ENCODE measurements at regions not wholly inside any gene's neighbourhood (a gene's known extent, or its start where the extent isn't known, plus 50 kb on each side); places are given as distances from the start of the nearest gene placed in this dataset.

GRCh38 chr3:27661797-27662196 lies 60.3 kb downstream of the EOMES start:
- 82% methylated on average over 3 of the region's 3 CpGs; no CpG with 5 or more reads in 1 of the 2 experiments for WGBS, 2 experiments (ENCODE audit: insufficient coverage in 2 of 2)
- Histone ChIP-seq H3K4me3 (ENCODE audit: extremely low read depth, insufficient read depth, low read length, poor library complexity, severe bottlenecking) (no peak overlapping the region), H3K9me3 (ENCODE audit: control insufficient read depth, low read length) (no peaks in the 10 kb centered on the region), H3K36me3 (ENCODE audit: control insufficient read depth, insufficient read depth, low read length) (no peaks in the 10 kb centered on the region), H3K27ac (ENCODE audit: low read depth, low read length, severe bottlenecking) (no peak overlapping the region), H3K4me1 (ENCODE audit: control insufficient read depth, insufficient read depth, low read length, poor library complexity, severe bottlenecking) (peaks cover 7% of the 10 kb centered on the region)

- Histone ChIP-seq H3K9me3 (ENCODE audit: control insufficient read depth, low read length) (no peaks in the 10 kb centered on the region), H3K4me3 (ENCODE audit: extremely low read depth, insufficient read depth, low read length, poor library complexity, severe bottlenecking) (no peak overlapping the region), H3K27ac (ENCODE audit: low read depth, low read length, severe bottlenecking) (no peak overlapping the region), H3K4me1 (ENCODE audit: control insufficient read depth, insufficient read depth, low read length, poor library complexity, severe bottlenecking) (no peaks in the 10 kb centered on the region), H3K36me3 (ENCODE audit: control insufficient read depth, insufficient read depth, low read length) (no peaks in the 10 kb centered on the region)
- 42 to 60% methylated on average over 1 to 2 of the region's 3 CpGs for WGBS, 2 experiments (ENCODE audit: insufficient coverage in 2 of 2)
Observed at GRCh38 chr3:27659279-27660021, 62.7 kb downstream of the EOMES start.

GRCh38 chr3:27658741-27659140 lies 63.4 kb downstream of the EOMES start:
- Histone ChIP-seq H3K4me3 (ENCODE audit: extremely low read depth, insufficient read depth, low read length, poor library complexity, severe bottlenecking) (no peak overlapping the region), H3K36me3 (ENCODE audit: control insufficient read depth, insufficient read depth, low read length) (no peaks in the 10 kb centered on the region), H3K27ac (ENCODE audit: low read depth, low read length, severe bottlenecking) (no peak overlapping the region), H3K4me1 (ENCODE audit: control insufficient read depth, insufficient read depth, low read length, poor library complexity, severe bottlenecking) (no peaks in the 10 kb centered on the region), H3K9me3 (ENCODE audit: control insufficient read depth, low read length) (no peaks in the 10 kb centered on the region)
- 60 to 71% methylated on average over 1 of the region's 1 CpG for WGBS, 2 experiments (ENCODE audit: insufficient coverage in 2 of 2)

- Histone ChIP-seq H3K27ac (ENCODE audit: low read depth, low read length, severe bottlenecking) (no peak overlapping the region), H3K4me1 (ENCODE audit: control insufficient read depth, insufficient read depth, low read length, poor library complexity, severe bottlenecking) (no peaks in the 10 kb centered on the region), H3K4me3 (ENCODE audit: extremely low read depth, insufficient read depth, low read length, poor library complexity, severe bottlenecking) (no peak overlapping the region), H3K9me3 (ENCODE audit: control insufficient read depth, low read length) (no peaks in the 10 kb centered on the region), H3K36me3 (ENCODE audit: control insufficient read depth, insufficient read depth, low read length) (no peaks in the 10 kb centered on the region)
- 100% methylated on average over 1 of the region's 2 CpGs; no CpG with 5 or more reads in 1 of the 2 experiments for WGBS, 2 experiments (ENCODE audit: insufficient coverage in 2 of 2)
Observed at GRCh38 chr3:27657871-27658270, 64.3 kb downstream of the EOMES start.

GRCh38 chr3:27657404-27657803 lies 64.7 kb downstream of the EOMES start:
- H3K36me3 ChIP-seq (ENCODE audit: control insufficient read depth, insufficient read depth, low read length) = no peaks in the 10 kb centered on the region
- 78 to 85% methylated on average over 2 to 3 of the region's 4 CpGs for WGBS, 2 experiments (ENCODE audit: insufficient coverage in 2 of 2)

GRCh38 chr3:27656790-27657189 lies 65.3 kb downstream of the EOMES start:
- Histone ChIP-seq H3K27ac (ENCODE audit: low read depth, low read length, severe bottlenecking) (no peak overlapping the region), H3K4me1 (ENCODE audit: control insufficient read depth, insufficient read depth, low read length, poor library complexity, severe bottlenecking) (no peaks in the 10 kb centered on the region), H3K36me3 (ENCODE audit: control insufficient read depth, insufficient read depth, low read length) (no peaks in the 10 kb centered on the region), H3K4me3 (ENCODE audit: extremely low read depth, insufficient read depth, low read length, poor library complexity, severe bottlenecking) (no peak overlapping the region), H3K9me3 (ENCODE audit: control insufficient read depth, low read length) (no peaks in the 10 kb centered on the region)
- 80 to 100% methylated on average over 1 of the region's 1 CpG for whole genome bisulfite sequencing, 2 experiments (ENCODE audit: insufficient coverage in 2 of 2)

More at GRCh38 chr3:27657404-27657803, 64.7 kb downstream of the EOMES start:
- Histone ChIP-seq H3K9me3 (ENCODE audit: control insufficient read depth, low read length) (no peaks in the 10 kb centered on the region), H3K4me1 (ENCODE audit: control insufficient read depth, insufficient read depth, low read length, poor library complexity, severe bottlenecking) (no peaks in the 10 kb centered on the region), H3K27ac (ENCODE audit: low read depth, low read length, severe bottlenecking) (no peak overlapping the region), H3K4me3 (ENCODE audit: extremely low read depth, insufficient read depth, low read length, poor library complexity, severe bottlenecking) (no peak overlapping the region)

GRCh38 chr3:27655547-27655946 lies 66.6 kb downstream of the EOMES start:
- Histone ChIP-seq H3K27ac (ENCODE audit: low read depth, low read length, severe bottlenecking) (no peak overlapping the region), H3K4me3 (ENCODE audit: extremely low read depth, insufficient read depth, low read length, poor library complexity, severe bottlenecking) (no peak overlapping the region), H3K9me3 (ENCODE audit: control insufficient read depth, low read length) (no peaks in the 10 kb centered on the region), H3K36me3 (ENCODE audit: control insufficient read depth, insufficient read depth, low read length) (no peaks in the 10 kb centered on the region), H3K4me1 (ENCODE audit: control insufficient read depth, insufficient read depth, low read length, poor library complexity, severe bottlenecking) (no peaks in the 10 kb centered on the region)
- WGBS, 2 experiments (ENCODE audit: insufficient coverage in 2 of 2) = 97 to 100% methylated on average over 3 to 5 of the region's 5 CpGs

GRCh38 chr3:27653803-27654558 lies 68.1 kb downstream of the EOMES start:
- H3K36me3 ChIP-seq (ENCODE audit: control insufficient read depth, insufficient read depth, low read length) = no peaks in the 10 kb centered on the region
- no peak overlapping the region for H3K27ac ChIP-seq (ENCODE audit: low read depth, low read length, severe bottlenecking)
- WGBS, 2 experiments (ENCODE audit: insufficient coverage in 2 of 2) = 33 to 67% methylated on average over 2 of the region's 3 CpGs
- no peak overlapping the region for H3K4me3 ChIP-seq (ENCODE audit: extremely low read depth, insufficient read depth, low read length, poor library complexity, severe bottlenecking)
- H3K9me3 ChIP-seq (ENCODE audit: control insufficient read depth, low read length) = no peaks in the 10 kb centered on the region
- H3K4me1 ChIP-seq (ENCODE audit: control insufficient read depth, insufficient read depth, low read length, poor library complexity, severe bottlenecking) = peaks cover 6% of the 10 kb centered on the region

GRCh38 chr3:27649277-27649676 lies 72.8 kb downstream of the EOMES start:
- Histone ChIP-seq H3K27ac (ENCODE audit: low read depth, low read length, severe bottlenecking) (no peak overlapping the region), H3K4me1 (ENCODE audit: control insufficient read depth, insufficient read depth, low read length, poor library complexity, severe bottlenecking) (peaks cover 7% of the 10 kb centered on the region)
- 44 to 59% methylated on average over 2 to 3 of the region's 4 CpGs for WGBS, 2 experiments (ENCODE audit: insufficient coverage in 2 of 2)

GRCh38 chr3:27646896-27647295 lies 75.2 kb downstream of the EOMES start:
- no peaks in the 10 kb centered on the region for H3K9me3 ChIP-seq (ENCODE audit: control insufficient read depth, low read length)
- no peak overlapping the region for H3K27ac ChIP-seq (ENCODE audit: low read depth, low read length, severe bottlenecking)
- H3K4me1 ChIP-seq (ENCODE audit: control insufficient read depth, insufficient read depth, low read length, poor library complexity, severe bottlenecking) = peaks cover 11% of the 10 kb centered on the region
- H3K36me3 ChIP-seq (ENCODE audit: control insufficient read depth, insufficient read depth, low read length) = no peaks in the 10 kb centered on the region
- no peak overlapping the region for H3K4me3 ChIP-seq (ENCODE audit: extremely low read depth, insufficient read depth, low read length, poor library complexity, severe bottlenecking)

More at GRCh38 chr3:27649277-27649676, 72.8 kb downstream of the EOMES start:
- no peak overlapping the region for H3K4me3 ChIP-seq (ENCODE audit: extremely low read depth, insufficient read depth, low read length, poor library complexity, severe bottlenecking)
- H3K9me3 ChIP-seq (ENCODE audit: control insufficient read depth, low read length) = no peaks in the 10 kb centered on the region
- no peaks in the 10 kb centered on the region for H3K36me3 ChIP-seq (ENCODE audit: control insufficient read depth, insufficient read depth, low read length)

- WGBS, 2 experiments (ENCODE audit: insufficient coverage in 2 of 2) = no CpG with 5 or more reads among the region's 4 CpGs
- Histone ChIP-seq H3K4me3 (ENCODE audit: extremely low read depth, insufficient read depth, low read length, poor library complexity, severe bottlenecking) (no peak overlapping the region), H3K4me1 (ENCODE audit: control insufficient read depth, insufficient read depth, low read length, poor library complexity, severe bottlenecking) (peaks cover 11% of the 10 kb centered on the region)
Observed at GRCh38 chr3:27644941-27645340, 77.2 kb downstream of the EOMES start.

More at GRCh38 chr3:27644941-27645340, 77.2 kb downstream of the EOMES start:
- Histone ChIP-seq H3K36me3 (ENCODE audit: control insufficient read depth, insufficient read depth, low read length) (no peaks in the 10 kb centered on the region), H3K9me3 (ENCODE audit: control insufficient read depth, low read length) (no peaks in the 10 kb centered on the region), H3K27ac (ENCODE audit: low read depth, low read length, severe bottlenecking) (no peak overlapping the region)

Measured in mesodermal cell (in vitro differentiated cells).